H1 (cell line): ENCODE measurements at regions not wholly inside any gene's neighbourhood (a gene's known extent, or its start where the extent isn't known, plus 50 kb on each side); places are given as distances from the start of the nearest gene placed in this dataset.

ENCODE experiments used
- BRCA1 ChIP-seq: IDR thresholded peaks from 2 replicates; pipeline ENCODE4 v1.6.1; 2012; ENCODE audit warnings: low read depth, low read length, improper control_type of control experiment
- CHD1 ChIP-seq: IDR thresholded peaks from 2 replicates; pipeline ENCODE4 v1.6.1; 2012; ENCODE audit warnings: low read depth, low read length, improper control_type of control experiment
- POLR2AphosphoS5 ChIP-seq: IDR thresholded peaks from 2 replicates; pipeline ENCODE4 v1.6.1; 2011; ENCODE audit warnings: low read depth, low read length
- RAD21 ChIP-seq, 2 experiments: IDR thresholded peaks in 1 of 2; conservative IDR thresholded peaks in 1 of 2; 2 replicates each; pipeline ENCODE4 v1.6.1; 2011; ENCODE audit warnings: low read depth in 2 of 2, low read length in 2 of 2, improper control_type of control experiment in 1 of 2, inconsistent platforms in 1 of 2, mild to moderate bottlenecking in 1 of 2, moderate library complexity in 1 of 2
- RNF2 ChIP-seq: fragments of 200-900, 300-1000 bp; sonication (generic); IDR thresholded peaks from 2 replicates; pipeline ENCODE4 v1.7.1; 2016; ENCODE audit warnings: borderline replicate concordance, low read depth, mild to moderate bottlenecking, antibody characterized with exemption, low read length; ENCODE audit not compliant: poor library complexity, severe bottlenecking; ENCODE audit errors: missing control alignments
- SP1 ChIP-seq: IDR thresholded peaks from 2 replicates; pipeline ENCODE4 v1.6.1; 2011; ENCODE audit warnings: low read depth, low read length
- SUZ12 ChIP-seq: fragments of 200-600 bp; sonication (generic); IDR thresholded peaks from 2 replicates; pipeline ENCODE4 v1.6.1; 2012; ENCODE audit warnings: mild to moderate bottlenecking, inconsistent platforms, low read length, moderate library complexity, mixed read lengths
- TF ChIP-seq, protein P1 (sequence below): fragments of 300-600 bp; sonication (generic); IDR thresholded peaks from 2 replicates; pipeline ENCODE4 v1.7.1; 2012; ENCODE audit warnings: low read length, moderate library complexity, mild to moderate bottlenecking, inconsistent platforms; ENCODE audit not compliant: insufficient replicate concordance

DNA sequence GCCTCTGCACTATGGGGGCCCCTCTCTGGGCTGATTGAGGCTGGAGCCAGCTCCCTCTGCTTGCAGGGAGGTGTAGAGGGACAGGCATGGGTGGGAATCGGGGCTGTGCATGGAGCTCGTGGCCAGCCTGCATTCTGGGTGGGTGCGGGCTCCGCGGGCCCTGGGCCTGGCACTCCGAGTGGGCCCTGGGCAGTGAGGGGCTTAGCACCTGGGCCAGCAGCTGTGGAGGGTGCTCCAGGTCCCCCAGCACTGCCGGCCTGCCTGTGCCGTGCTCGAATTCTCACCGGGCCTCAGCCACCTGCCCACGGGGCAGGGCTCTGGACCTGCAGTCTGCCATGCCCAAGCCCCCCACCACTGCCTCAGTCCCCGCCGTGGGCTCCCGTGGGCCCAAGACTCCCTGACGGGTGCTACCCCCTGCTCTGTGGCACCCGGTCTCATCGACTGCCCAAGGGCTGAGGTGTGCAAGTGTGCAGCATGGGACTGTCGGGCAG lies 681.2 kb downstream of the PDHA2 start (continued):
- TF ChIP-seq, protein P1, sequence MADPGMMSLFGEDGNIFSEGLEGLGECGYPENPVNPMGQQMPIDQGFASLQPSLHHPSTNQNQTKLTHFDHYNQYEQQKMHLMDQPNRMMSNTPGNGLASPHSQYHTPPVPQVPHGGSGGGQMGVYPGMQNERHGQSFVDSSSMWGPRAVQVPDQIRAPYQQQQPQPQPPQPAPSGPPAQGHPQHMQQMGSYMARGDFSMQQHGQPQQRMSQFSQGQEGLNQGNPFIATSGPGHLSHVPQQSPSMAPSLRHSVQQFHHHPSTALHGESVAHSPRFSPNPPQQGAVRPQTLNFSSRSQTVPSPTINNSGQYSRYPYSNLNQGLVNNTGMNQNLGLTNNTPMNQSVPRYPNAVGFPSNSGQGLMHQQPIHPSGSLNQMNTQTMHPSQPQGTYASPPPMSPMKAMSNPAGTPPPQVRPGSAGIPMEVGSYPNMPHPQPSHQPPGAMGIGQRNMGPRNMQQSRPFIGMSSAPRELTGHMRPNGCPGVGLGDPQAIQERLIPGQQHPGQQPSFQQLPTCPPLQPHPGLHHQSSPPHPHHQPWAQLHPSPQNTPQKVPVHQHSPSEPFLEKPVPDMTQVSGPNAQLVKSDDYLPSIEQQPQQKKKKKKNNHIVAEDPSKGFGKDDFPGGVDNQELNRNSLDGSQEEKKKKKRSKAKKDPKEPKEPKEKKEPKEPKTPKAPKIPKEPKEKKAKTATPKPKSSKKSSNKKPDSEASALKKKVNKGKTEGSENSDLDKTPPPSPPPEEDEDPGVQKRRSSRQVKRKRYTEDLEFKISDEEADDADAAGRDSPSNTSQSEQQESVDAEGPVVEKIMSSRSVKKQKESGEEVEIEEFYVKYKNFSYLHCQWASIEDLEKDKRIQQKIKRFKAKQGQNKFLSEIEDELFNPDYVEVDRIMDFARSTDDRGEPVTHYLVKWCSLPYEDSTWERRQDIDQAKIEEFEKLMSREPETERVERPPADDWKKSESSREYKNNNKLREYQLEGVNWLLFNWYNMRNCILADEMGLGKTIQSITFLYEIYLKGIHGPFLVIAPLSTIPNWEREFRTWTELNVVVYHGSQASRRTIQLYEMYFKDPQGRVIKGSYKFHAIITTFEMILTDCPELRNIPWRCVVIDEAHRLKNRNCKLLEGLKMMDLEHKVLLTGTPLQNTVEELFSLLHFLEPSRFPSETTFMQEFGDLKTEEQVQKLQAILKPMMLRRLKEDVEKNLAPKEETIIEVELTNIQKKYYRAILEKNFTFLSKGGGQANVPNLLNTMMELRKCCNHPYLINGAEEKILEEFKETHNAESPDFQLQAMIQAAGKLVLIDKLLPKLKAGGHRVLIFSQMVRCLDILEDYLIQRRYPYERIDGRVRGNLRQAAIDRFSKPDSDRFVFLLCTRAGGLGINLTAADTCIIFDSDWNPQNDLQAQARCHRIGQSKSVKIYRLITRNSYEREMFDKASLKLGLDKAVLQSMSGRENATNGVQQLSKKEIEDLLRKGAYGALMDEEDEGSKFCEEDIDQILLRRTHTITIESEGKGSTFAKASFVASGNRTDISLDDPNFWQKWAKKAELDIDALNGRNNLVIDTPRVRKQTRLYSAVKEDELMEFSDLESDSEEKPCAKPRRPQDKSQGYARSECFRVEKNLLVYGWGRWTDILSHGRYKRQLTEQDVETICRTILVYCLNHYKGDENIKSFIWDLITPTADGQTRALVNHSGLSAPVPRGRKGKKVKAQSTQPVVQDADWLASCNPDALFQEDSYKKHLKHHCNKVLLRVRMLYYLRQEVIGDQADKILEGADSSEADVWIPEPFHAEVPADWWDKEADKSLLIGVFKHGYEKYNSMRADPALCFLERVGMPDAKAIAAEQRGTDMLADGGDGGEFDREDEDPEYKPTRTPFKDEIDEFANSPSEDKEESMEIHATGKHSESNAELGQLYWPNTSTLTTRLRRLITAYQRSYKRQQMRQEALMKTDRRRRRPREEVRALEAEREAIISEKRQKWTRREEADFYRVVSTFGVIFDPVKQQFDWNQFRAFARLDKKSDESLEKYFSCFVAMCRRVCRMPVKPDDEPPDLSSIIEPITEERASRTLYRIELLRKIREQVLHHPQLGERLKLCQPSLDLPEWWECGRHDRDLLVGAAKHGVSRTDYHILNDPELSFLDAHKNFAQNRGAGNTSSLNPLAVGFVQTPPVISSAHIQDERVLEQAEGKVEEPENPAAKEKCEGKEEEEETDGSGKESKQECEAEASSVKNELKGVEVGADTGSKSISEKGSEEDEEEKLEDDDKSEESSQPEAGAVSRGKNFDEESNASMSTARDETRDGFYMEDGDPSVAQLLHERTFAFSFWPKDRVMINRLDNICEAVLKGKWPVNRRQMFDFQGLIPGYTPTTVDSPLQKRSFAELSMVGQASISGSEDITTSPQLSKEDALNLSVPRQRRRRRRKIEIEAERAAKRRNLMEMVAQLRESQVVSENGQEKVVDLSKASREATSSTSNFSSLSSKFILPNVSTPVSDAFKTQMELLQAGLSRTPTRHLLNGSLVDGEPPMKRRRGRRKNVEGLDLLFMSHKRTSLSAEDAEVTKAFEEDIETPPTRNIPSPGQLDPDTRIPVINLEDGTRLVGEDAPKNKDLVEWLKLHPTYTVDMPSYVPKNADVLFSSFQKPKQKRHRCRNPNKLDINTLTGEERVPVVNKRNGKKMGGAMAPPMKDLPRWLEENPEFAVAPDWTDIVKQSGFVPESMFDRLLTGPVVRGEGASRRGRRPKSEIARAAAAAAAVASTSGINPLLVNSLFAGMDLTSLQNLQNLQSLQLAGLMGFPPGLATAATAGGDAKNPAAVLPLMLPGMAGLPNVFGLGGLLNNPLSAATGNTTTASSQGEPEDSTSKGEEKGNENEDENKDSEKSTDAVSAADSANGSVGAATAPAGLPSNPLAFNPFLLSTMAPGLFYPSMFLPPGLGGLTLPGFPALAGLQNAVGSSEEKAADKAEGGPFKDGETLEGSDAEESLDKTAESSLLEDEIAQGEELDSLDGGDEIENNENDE, result no peak
- TF ChIP-seq CHD1 (no peak), SP1 (no peak), SUZ12 (no peak), BRCA1 (no peak), RNF2 (no peak), RAD21 (IDR thresholded peaks at IDR 0.05 in 1 of 2, conservative IDR thresholded peaks at IDR 0.05 in 1 of 2; ENCODE audit: low read depth in 2 of 2, low read length in 2 of 2) (no peak), POLR2AphosphoS5 (no peak)
